Neural cell (in vitro differentiated cells): ENCODE measurements at regions not wholly inside any gene's neighbourhood (a gene's known extent, or its start where the extent isn't known, plus 50 kb on each side); places are given as distances from the start of the nearest gene placed in this dataset.
"Not testable (repeated sequence)": the region's sequence is repeated elsewhere in the genome, so short reads cannot be mapped to it uniquely, and the experiment has no call there.

ENCODE experiments used
- H2AFZ ChIP-seq: fragments of 200-600, 300-800 bp; sonication (generic), shearing (Covaris generic); 2 replicates; pipeline ENCODE4 v1.6.0; 2014; ENCODE audit warnings: low read depth, mild to moderate bottlenecking, antibody characterized with exemption, low read length, moderate library complexity
- H3F3A ChIP-seq: fragments of 200-600 bp; shearing (Covaris generic); 2 replicates; pipeline ENCODE4 v1.6.1; 2016; ENCODE audit warnings: mild to moderate bottlenecking, moderate library complexity, mixed read lengths, antibody characterized with exemption, low read length; ENCODE audit not compliant: insufficient read depth, poor library complexity, severe bottlenecking
- H3K27ac ChIP-seq: fragments of 200-600, 300-800 bp; sonication (generic), shearing (Covaris generic); 2 replicates; pipeline ENCODE4 v1.5.1; 2014; ENCODE audit warnings: mild to moderate bottlenecking, low read length, moderate library complexity
- H3K27me3 ChIP-seq: fragments of 300-800, 200-600 bp; sonication (generic), shearing (Covaris generic); 2 replicates; pipeline ENCODE4 v1.6.0; 2014; ENCODE audit warnings: mild to moderate bottlenecking, low read depth, low read length, moderate library complexity; ENCODE audit not compliant: insufficient read depth
- H3K36me3 ChIP-seq: fragments of 300-800, 200-600 bp; sonication (generic), shearing (Covaris generic); 2 replicates; pipeline ENCODE4 v1.5.1; 2014; ENCODE audit warnings: mild to moderate bottlenecking, antibody characterized with exemption, low read length, moderate library complexity; ENCODE audit not compliant: insufficient read depth
- H3K4me2 ChIP-seq: fragments of 300-800, 200-600 bp; sonication (generic), shearing (Covaris generic); 2 replicates; pipeline ENCODE4 v1.6.0; 2014; ENCODE audit warnings: mild to moderate bottlenecking, low read length
- H3K4me3 ChIP-seq: fragments of 300-800, 200-600 bp; sonication (generic), shearing (Covaris generic); 2 replicates; pipeline ENCODE4 v1.5.1; 2014; ENCODE audit warnings: mild to moderate bottlenecking, low read length, moderate library complexity
- H3K79me2 ChIP-seq: fragments of 200-600 bp; shearing (Covaris generic); replicated peaks from 2 replicates; pipeline ENCODE4 v1.6.0; 2014; ENCODE audit warnings: mild to moderate bottlenecking, low read length, moderate library complexity; ENCODE audit not compliant: insufficient read depth
- H3K9ac ChIP-seq: fragments of 300-800, 200-600 bp; sonication (generic), shearing (Covaris generic); 2 replicates; pipeline ENCODE4 v1.6.1; 2016; ENCODE audit warnings: mild to moderate bottlenecking, low read length, mixed read lengths
- H3K9me2 ChIP-seq: fragments of 200-600 bp; shearing (Covaris generic); 2 replicates; pipeline ENCODE4 v1.6.1; 2016; ENCODE audit warnings: mild to moderate bottlenecking, low read length, mixed read lengths; ENCODE audit not compliant: insufficient read depth
- H3K9me3 ChIP-seq: fragments of 200-600, 300-800 bp; sonication (generic), shearing (Covaris generic); 2 replicates; pipeline ENCODE4 v1.6.1; 2016; ENCODE audit warnings: mild to moderate bottlenecking, mixed run types, low read length, moderate library complexity, mixed read lengths
- H4K20me1 ChIP-seq: fragments of 200-600 bp; shearing (Covaris generic); 2 replicates; pipeline ENCODE4 v1.6.1; 2016; ENCODE audit warnings: mild to moderate bottlenecking, mixed run types; ENCODE audit not compliant: insufficient read depth
- CTCF ChIP-seq: fragments of 450-650 bp; IDR thresholded peaks from 2 replicates; pipeline ENCODE4 v1.5.1; 2014; ENCODE audit warnings: antibody characterized with exemption, mild to moderate bottlenecking, moderate library complexity; ENCODE audit not compliant: poor library complexity, severe bottlenecking
- EP300 ChIP-seq: fragments of 450-650 bp; conservative IDR thresholded peaks from 2 replicates; pipeline ENCODE4 v1.6.1; 2014; ENCODE audit warnings: antibody characterized with exemption, mild to moderate bottlenecking, moderate library complexity; ENCODE audit not compliant: poor library complexity, severe bottlenecking
- EZH2 ChIP-seq: fragments of 200-600, 300-800 bp; shearing (Covaris generic), sonication (generic); IDR thresholded peaks from 2 replicates; pipeline ENCODE4 v1.6.1; 2014; ENCODE audit warnings: antibody characterized with exemption, low read length, borderline replicate concordance, mild to moderate bottlenecking; ENCODE audit not compliant: insufficient read depth, poor library complexity, severe bottlenecking
- MXI1 ChIP-seq: fragments of 450-650 bp; conservative IDR thresholded peaks from 2 replicates; pipeline ENCODE4 v1.6.1; 2014; ENCODE audit warnings: antibody characterized with exemption, mild to moderate bottlenecking; ENCODE audit not compliant: poor library complexity, severe bottlenecking
- POLR2AphosphoS5 ChIP-seq: IDR thresholded peaks from 2 replicates; pipeline ENCODE4 v1.6.1; 2012
- RAD21 ChIP-seq: fragments of 450-650 bp; conservative IDR thresholded peaks from 2 replicates; pipeline ENCODE4 v1.6.1; 2014; ENCODE audit warnings: antibody characterized with exemption, mild to moderate bottlenecking, moderate library complexity
- REST ChIP-seq: IDR thresholded peaks from 2 replicates; pipeline ENCODE4 v1.6.1; 2012; ENCODE audit warnings: borderline replicate concordance
- SMC3 ChIP-seq: fragments of 450-650 bp; conservative IDR thresholded peaks from 2 replicates; pipeline ENCODE4 v1.6.1; 2014; ENCODE audit warnings: antibody characterized with exemption, mild to moderate bottlenecking, moderate library complexity; ENCODE audit not compliant: poor library complexity
- TAF1 ChIP-seq: IDR thresholded peaks from 2 replicates; pipeline ENCODE4 v1.6.1; 2012; ENCODE audit warnings: low read depth

DNA sequence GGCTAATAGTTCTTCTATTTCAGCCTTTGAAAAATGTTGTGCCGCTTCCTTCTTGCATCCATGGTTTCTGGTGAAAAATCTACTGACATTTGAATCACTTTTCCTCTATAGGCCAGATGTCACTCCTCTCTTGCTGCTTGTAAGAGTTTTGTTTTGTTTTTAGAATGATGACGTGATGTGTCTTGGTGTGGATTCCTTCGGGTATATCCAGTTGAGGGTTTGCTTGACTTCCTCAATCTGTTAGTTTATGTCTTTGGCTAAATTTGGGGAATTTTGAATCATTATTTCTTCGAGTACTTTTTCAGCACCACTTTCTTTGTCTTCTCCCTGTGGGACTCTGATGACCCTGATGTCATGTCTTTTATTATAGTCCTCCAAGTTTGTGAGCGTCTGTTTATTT, 175.5 kb downstream of the MYLK4 start:
- Histone ChIP-seq H3K79me2 (no peaks in the 10 kb centered on the region), H2AFZ (no peak overlapping the region), H3K27me3 (no peaks in the 10 kb centered on the region), H3K4me3 (no peak overlapping the region), H3K27ac (no peak overlapping the region), H3K9me2 (no peaks in the 10 kb centered on the region), H3K9me3 (no peaks in the 10 kb centered on the region), H4K20me1 (no peaks in the 10 kb centered on the region), H3K9ac (no peak overlapping the region), H3K4me2 (no peak overlapping the region), H3K36me3 (no peaks in the 10 kb centered on the region), H3F3A (no peaks in the 10 kb centered on the region)
- TF ChIP-seq MXI1 (no peak), REST (no peak), SMC3 (no peak), EZH2 (no peak), RAD21 (no peak)

DNA sequence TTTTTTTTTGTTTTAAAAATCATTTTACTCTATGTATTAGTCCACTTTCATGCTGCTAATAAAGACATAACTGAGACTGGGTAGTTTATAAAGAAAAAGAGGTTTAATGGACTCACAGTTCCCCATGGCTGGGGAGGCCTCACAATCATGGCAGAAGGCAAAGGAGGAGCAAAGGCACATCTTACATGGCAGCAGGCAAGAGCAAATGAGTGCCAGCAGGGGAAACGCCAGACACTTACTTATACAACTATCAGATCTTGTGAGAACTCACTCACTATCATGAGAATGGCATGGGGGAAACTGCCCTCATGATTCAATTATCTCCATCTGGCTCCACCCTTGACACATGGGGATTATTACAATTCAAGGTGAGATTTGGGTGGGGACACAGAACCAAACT, 181.3 kb downstream of the MYLK4 start:
- H3K9me2 ChIP-seq, H4K20me1 ChIP-seq, H3K27me3 ChIP-seq, H3F3A ChIP-seq, H3K4me2 ChIP-seq, H3K27ac ChIP-seq, H3K4me3 ChIP-seq, H3K9me3 ChIP-seq, H3K9ac ChIP-seq, H3K36me3 ChIP-seq, H2AFZ ChIP-seq, H3K79me2 ChIP-seq: not testable (repeated sequence)

GRCh38 chr6:2566048-2566447, 184.7 kb downstream of the MYLK4 start:
- TF ChIP-seq POLR2AphosphoS5 (no peak), SMC3 (no peak), RAD21 (no peak), TAF1 (no peak), REST (no peak), CTCF (no peak), EP300 (no peak), EZH2 (no peak), MXI1 (no peak)
- Histone ChIP-seq H3F3A (no peaks in the 10 kb centered on the region), H3K9me2 (no peaks in the 10 kb centered on the region), H3K9ac (no peak overlapping the region), H3K4me3 (no peak overlapping the region), H3K27me3 (no peaks in the 10 kb centered on the region), H3K36me3 (no peaks in the 10 kb centered on the region), H3K9me3 (no peaks in the 10 kb centered on the region), H4K20me1 (no peaks in the 10 kb centered on the region), H3K27ac (no peak overlapping the region), H3K79me2 (no peaks in the 10 kb centered on the region), H2AFZ (no peak overlapping the region), H3K4me2 (no peak overlapping the region)
